ENCODE measurements at regions not wholly inside any gene's neighbourhood (a gene's known extent, or its start where the extent isn't known, plus 50 kb on each side); places are given as distances from the start of the nearest gene placed in this dataset.

GRCh38 chr7:52669031-52669430, 366.4 kb upstream of the POM121L12 start:
- TF ChIP-seq, protein P1, sequence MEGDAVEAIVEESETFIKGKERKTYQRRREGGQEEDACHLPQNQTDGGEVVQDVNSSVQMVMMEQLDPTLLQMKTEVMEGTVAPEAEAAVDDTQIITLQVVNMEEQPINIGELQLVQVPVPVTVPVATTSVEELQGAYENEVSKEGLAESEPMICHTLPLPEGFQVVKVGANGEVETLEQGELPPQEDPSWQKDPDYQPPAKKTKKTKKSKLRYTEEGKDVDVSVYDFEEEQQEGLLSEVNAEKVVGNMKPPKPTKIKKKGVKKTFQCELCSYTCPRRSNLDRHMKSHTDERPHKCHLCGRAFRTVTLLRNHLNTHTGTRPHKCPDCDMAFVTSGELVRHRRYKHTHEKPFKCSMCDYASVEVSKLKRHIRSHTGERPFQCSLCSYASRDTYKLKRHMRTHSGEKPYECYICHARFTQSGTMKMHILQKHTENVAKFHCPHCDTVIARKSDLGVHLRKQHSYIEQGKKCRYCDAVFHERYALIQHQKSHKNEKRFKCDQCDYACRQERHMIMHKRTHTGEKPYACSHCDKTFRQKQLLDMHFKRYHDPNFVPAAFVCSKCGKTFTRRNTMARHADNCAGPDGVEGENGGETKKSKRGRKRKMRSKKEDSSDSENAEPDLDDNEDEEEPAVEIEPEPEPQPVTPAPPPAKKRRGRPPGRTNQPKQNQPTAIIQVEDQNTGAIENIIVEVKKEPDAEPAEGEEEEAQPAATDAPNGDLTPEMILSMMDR (IDR thresholded peaks at IDR 0.05): no peak
- TF ChIP-seq POLR2AphosphoS5 (IDR thresholded peaks at IDR 0.05): no peak
- TF ChIP-seq POLR2A (IDR thresholded peaks at IDR 0.05): no peak
